Keratinocyte (primary cell): ENCODE measurements at regions not wholly inside any gene's neighbourhood (a gene's known extent, or its start where the extent isn't known, plus 50 kb on each side); places are given as distances from the start of the nearest gene placed in this dataset.

Experiments
- CTCF ChIP-seq, 3 experiments: IDR thresholded peaks in 1 of 3; conservative IDR thresholded peaks in 1 of 3; optimal IDR thresholded peaks in 1 of 3; 2 replicates in 2 of 3; 3 replicates in 1 of 3; pipeline versions ENCODE3 to v1.5.1; 2011; ENCODE audit warnings: low read length in 3 of 3, mild to moderate bottlenecking in 3 of 3, moderate library complexity in 2 of 3, control low read depth in 1 of 3, inconsistent platforms in 1 of 3; ENCODE audit not compliant: insufficient read depth in 2 of 3; ENCODE audit errors: extremely low read depth in 1 of 3
- EZH2 ChIP-seq: IDR thresholded peaks from one replicate; pipeline ENCODE4 v1.6.1; 2012; ENCODE audit warnings: inconsistent platforms, mild to moderate bottlenecking, low read length, moderate library complexity

- TF ChIP-seq CTCF (optimal IDR thresholded peaks at IDR 0.05 in 1 of 3, IDR thresholded peaks at IDR 0.05 in 1 of 3, conservative IDR thresholded peaks at IDR 0.05 in 1 of 3; ENCODE audit: extremely low read depth in 1 of 3, insufficient read depth in 2 of 3, low read length in 3 of 3) (no peak), EZH2 (no peak)
Observed at GRCh38 chrX:73916931-73917667, 64.6 kb upstream of the XIST start.
